ELF-1 (cell line): ENCODE measurements at regions not wholly inside any gene's neighbourhood (a gene's known extent, or its start where the extent isn't known, plus 50 kb on each side); places are given as distances from the start of the nearest gene placed in this dataset.
"Not testable (repeated sequence)": the region's sequence is repeated elsewhere in the genome, so short reads cannot be mapped to it uniquely, and the experiment has no call there.

Experiments used
- DNase-seq: peaks from one replicate; pipeline ENCODE4 v3.0.0-alpha.2; 2016; ENCODE audit warnings: low read depth, low spot score

- DNase-seq = peak; percentile 30
These were observed 113.2 kb upstream of the PPP2R3B start for GRCh38 chrX:499870-500364.

GRCh38 chrX:500481-501010, 113.8 kb upstream of the PPP2R3B start:
- no peak for DNase-seq

GRCh38 chrX:506341-506740, 119.6 kb upstream of the PPP2R3B start:
- DNase-seq = peak; percentile 32

DNA sequence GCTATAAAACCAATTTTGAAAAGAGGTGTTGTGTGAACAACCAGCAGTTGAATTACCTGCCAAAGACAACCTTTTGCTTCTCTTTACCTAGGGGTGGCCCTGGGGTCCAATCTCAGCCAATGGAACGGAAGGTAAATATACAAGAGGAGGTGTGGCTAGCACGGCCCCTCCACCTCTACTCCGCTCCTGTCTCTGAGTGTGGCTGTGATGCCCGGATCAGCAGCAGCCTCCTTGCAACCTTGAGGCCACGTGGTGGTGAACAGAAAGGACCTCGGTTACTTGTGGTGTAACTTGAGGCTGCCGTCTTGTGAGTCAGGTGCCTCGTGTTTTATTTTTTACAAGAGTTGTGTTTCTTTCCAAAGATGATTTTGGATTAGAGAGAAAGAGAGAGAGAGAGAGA, 121.5 kb upstream of the PPP2R3B start:
- DNase-seq = no peak

- not testable (repeated sequence) for DNase-seq
These were observed 121.8 kb upstream of the SHOX start for GRCh38 chrX:508821-509220.

DNA sequence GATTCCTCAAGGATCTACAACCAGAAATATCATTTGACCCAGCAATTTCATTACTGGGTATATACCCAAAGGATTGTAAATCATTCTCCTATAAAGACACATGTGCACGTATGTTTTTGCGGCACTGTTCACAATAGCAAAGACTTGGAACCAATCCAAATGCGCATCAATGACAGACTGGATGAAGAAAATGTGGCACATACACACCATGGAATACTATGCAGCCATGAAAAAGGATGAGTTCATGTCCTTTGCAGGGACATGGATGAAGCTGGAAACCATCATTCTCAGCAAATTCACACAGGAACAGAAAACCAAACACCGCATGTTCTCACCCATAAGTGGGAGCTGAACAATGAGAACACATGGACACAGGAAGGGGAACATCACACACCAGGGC, 119.5 kb upstream of the SHOX start:
- not testable (repeated sequence) for DNase-seq

DNA sequence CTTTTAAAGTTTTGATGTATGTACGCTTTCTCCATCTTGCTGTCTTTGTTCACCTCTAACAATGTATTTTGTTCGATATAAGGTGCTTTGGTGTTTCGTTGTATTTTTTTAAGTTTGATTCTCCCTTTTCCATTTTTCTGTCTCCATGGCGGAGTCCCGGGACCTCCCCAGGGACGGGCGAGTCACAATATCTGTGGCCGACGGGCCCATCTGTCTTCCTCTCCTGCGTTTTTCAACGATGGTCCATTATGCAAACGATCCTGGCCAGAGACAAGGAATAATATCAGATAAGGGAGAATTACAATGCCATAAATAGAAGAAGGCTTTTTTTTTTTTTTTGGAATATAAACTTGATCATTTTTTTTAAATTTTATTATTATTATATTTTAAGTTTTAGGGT, 112.3 kb upstream of the SHOX start:
- DNase-seq = no peak

DNA sequence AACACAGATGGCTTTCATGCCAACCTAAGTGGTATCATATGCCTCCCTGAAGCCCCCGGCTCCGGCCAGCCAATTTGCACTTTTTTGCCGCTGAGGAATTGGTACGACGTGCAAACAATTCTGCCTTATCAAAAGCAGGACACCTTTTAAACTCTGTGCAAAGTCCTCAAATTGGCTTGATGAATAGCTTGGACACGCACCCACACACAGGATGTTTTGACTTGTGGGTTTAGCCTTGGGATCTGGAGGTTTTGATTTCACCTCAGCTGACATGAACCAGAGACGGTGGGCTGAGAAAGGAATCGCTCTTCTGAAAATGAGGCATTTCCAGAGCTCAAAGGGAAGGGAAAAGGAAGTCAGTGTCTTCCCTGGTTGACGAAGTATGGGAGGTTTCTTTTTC, 110.8 kb upstream of the SHOX start:
- DNase-seq = no peak

DNA sequence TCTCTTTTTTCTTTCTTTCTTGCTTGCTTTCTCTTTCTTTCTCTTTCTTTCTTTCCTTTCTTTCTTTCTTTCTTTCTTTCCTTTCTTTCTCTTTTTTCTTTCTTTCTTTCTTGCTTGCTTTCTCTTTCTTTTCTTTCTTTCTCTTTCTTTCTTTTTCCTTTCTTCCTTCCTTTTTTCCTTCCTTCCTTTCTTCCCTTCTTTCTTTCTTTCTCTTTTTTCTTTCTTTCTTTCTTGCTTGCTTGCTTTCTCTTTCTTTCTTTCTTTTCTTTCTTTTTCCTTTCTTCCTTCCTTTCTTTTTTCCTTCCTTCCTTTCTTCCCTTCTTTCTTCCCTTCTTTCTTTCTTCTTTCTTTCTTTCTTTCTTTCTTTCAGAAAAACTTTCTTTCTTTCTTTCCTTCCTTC, 108.1 kb upstream of the SHOX start:
- DNase-seq = no peak

- no peak for DNase-seq
These were observed 105.5 kb upstream of the SHOX start for GRCh38 chrX:525134-525533.

DNA sequence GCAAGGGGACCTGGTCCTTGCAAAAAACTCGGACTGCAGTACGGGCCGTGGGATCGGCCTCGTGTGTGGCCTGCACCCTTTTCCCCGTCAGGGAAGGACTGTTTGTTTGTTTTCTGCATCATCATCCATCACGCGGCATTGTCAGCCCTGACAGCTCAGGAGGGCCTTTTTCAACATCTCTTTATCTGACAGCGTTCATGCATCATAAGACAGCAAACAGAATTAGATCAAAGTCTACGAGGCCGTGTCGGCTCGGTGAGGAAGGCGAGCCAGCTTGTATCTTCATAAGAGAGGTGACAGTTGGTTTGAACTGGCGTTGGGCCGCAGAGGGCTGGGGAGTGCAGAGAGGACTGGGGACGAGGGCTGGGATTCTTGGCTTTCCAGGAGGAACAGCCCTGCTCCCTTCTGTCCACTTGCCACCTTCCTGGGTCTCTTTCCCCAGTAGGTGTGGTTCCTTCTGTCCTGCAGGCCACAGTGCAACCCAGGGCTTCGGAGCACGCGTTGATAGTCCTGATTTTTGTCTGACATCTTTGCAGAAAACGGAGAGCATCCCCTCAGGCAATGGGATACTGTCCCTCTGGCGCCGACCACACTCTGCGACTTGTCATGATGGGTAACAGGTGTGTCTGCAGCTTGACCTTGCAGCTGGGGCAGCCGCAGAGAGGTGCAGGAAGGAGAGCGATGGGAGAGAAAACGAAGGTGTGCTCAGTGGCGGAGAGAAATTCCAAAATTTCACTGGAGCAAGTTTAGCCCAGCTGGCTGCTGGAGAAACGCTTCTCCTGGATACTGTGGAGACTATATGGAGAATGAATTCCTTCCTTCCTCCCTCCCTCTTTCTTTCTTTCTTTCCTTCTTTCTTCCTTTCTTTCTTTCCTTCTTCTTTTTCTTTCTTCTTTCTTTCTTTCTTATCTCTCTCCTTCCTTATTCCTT, 104.0 kb upstream of the SHOX start:
- peak; percentile 68 for DNase-seq

- peak; percentile 40 for DNase-seq
These were observed 99.6 kb upstream of the SHOX start for GRCh38 chrX:530726-531610.

GRCh38 chrX:531611-531936, 99.0 kb upstream of the SHOX start:
- DNase-seq = peak; percentile 45

- DNase-seq = no peak
These were observed 95.8 kb upstream of the SHOX start for GRCh38 chrX:534804-535203.

DNA sequence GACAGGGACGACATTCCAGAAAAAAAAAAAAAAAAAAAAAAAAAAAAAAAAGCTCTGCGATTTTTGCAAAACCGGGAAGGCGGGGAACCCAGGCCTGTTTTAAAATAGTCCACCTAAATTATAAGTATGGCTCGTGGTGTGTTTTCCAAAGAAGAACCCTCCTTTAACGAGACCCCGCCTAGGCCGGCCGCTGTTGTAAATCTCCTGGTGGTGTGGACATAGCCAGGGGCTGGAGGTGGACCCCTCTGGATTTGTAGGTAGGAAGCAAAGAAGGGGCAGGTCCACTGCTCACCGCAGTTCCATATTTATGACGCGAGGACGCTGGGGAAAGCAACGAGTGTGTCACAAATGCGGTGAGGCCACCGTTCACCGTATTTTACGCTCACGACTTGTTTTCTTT, 94.0 kb upstream of the SHOX start:
- DNase-seq = no peak

DNA sequence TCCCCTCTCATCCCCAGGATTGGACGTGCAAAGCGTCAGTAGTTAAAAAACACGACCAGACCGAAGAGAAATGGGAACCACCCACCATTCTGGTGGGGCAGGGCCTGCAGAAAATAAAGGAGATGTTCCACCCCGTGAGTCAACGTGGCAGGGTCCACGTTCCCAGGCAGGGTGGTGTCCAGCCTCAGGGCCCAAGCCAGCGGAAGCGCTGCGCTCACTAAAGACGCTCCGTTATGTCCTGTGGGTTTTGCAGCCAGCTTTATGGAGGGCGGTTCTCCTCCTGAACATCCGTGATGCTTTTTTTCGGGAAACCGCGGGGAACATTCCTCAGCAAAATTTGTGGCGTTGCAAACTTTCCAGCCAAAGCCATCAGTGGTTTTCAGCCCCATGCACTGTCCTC, 93.4 kb upstream of the SHOX start:
- DNase-seq = no peak

- DNase-seq = peak; percentile 35
These were observed 92.3 kb upstream of the SHOX start for GRCh38 chrX:538311-538710.

DNA sequence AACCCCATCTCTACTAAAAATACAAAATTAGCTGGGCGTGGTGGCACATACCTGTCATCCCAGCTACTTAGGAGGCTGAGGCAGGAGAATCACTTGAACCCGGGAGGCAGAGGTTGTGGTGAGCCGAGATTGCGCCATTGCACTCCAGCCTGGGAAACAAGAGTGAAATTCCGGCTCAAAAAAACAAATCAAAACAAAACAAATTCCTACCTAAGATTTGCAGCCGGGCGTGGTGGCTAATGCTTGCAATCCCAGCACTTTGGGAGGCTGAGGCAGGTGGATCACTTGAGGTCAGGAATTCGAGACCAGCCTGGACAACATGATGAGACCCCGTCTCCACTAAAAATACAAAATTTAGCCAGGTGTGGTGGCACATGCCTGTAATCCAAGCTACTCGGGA, 89.6 kb upstream of the SHOX start:
- DNase-seq = not testable (repeated sequence)

GRCh38 chrX:542179-542578, 88.4 kb upstream of the SHOX start:
- DNase-seq = no peak

GRCh38 chrX:545452-545885, 85.1 kb upstream of the SHOX start:
- DNase-seq = no peak

- DNase-seq = no peak
These were observed 80.1 kb upstream of the SHOX start for GRCh38 chrX:550514-550913.

GRCh38 chrX:551306-551705, 79.3 kb upstream of the SHOX start:
- no peak for DNase-seq
